Astrocyte (in vitro differentiated cells and primary cell): ENCODE measurements at regions not wholly inside any gene's neighbourhood (a gene's known extent, or its start where the extent isn't known, plus 50 kb on each side); places are given as distances from the start of the nearest gene placed in this dataset.

ENCODE experiments used
- EZH2 ChIP-seq: IDR thresholded peaks from 2 replicates; pipeline ENCODE4 v1.6.1; 2012; ENCODE audit warnings: mild to moderate bottlenecking, low read length, inconsistent platforms; ENCODE audit not compliant: insufficient read depth
- TF ChIP-seq, protein P1 (sequence below): IDR thresholded peaks from 2 replicates; pipeline ENCODE4 v1.5.1; 2011; ENCODE audit warnings: low read depth, mild to moderate bottlenecking, inconsistent platforms, low read length, moderate library complexity; ENCODE audit not compliant: insufficient read depth

GRCh38 chr2:104638190-104638858 lies 215.6 kb upstream of the POU3F3 start:
- no peak for TF ChIP-seq EZH2
- TF ChIP-seq, protein P1, sequence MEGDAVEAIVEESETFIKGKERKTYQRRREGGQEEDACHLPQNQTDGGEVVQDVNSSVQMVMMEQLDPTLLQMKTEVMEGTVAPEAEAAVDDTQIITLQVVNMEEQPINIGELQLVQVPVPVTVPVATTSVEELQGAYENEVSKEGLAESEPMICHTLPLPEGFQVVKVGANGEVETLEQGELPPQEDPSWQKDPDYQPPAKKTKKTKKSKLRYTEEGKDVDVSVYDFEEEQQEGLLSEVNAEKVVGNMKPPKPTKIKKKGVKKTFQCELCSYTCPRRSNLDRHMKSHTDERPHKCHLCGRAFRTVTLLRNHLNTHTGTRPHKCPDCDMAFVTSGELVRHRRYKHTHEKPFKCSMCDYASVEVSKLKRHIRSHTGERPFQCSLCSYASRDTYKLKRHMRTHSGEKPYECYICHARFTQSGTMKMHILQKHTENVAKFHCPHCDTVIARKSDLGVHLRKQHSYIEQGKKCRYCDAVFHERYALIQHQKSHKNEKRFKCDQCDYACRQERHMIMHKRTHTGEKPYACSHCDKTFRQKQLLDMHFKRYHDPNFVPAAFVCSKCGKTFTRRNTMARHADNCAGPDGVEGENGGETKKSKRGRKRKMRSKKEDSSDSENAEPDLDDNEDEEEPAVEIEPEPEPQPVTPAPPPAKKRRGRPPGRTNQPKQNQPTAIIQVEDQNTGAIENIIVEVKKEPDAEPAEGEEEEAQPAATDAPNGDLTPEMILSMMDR: no peak
